ENCODE measurements at regions not wholly inside any gene's neighbourhood (a gene's known extent, or its start where the extent isn't known, plus 50 kb on each side); places are given as distances from the start of the nearest gene placed in this dataset.

DNA sequence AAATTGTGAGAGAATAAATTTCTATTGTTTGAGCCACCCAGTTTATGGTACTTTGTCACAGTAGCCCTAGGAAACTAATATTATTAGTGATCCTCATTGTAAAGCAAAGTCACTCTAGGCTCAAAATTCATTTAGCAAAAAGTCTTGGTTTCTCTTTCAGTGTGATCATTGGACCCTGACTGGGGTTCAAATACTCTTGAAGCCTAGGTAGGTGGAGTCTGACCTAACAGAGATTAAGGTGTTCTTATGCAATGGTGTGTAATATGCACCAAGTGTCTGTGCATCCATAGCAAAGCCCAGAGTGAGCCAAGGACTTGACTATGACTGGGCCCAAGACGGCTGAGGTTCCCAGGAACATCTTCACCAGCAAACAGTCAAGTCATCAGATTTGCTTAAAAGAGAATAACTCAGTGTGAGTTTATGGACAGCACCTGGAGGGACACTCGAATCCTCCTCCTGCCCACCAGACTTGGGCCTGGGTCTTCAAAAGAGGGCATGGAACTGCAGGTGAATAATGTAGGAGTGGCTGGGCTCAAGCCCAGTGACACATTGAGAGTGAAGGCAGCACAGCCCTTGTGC, 51.1 kb upstream of the BCL11A start:
- TF ChIP-seq, protein P1, sequence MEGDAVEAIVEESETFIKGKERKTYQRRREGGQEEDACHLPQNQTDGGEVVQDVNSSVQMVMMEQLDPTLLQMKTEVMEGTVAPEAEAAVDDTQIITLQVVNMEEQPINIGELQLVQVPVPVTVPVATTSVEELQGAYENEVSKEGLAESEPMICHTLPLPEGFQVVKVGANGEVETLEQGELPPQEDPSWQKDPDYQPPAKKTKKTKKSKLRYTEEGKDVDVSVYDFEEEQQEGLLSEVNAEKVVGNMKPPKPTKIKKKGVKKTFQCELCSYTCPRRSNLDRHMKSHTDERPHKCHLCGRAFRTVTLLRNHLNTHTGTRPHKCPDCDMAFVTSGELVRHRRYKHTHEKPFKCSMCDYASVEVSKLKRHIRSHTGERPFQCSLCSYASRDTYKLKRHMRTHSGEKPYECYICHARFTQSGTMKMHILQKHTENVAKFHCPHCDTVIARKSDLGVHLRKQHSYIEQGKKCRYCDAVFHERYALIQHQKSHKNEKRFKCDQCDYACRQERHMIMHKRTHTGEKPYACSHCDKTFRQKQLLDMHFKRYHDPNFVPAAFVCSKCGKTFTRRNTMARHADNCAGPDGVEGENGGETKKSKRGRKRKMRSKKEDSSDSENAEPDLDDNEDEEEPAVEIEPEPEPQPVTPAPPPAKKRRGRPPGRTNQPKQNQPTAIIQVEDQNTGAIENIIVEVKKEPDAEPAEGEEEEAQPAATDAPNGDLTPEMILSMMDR (IDR thresholded peaks at IDR 0.05 in 2 of 3, conservative IDR thresholded peaks at IDR 0.05 in 1 of 3; ENCODE audit: insufficient read depth in 2 of 3, low read depth in 1 of 3, low read length in 3 of 3): no peak
- TF ChIP-seq POLR2A (conservative IDR thresholded peaks at IDR 0.05): no peak
- TF ChIP-seq, protein P2, sequence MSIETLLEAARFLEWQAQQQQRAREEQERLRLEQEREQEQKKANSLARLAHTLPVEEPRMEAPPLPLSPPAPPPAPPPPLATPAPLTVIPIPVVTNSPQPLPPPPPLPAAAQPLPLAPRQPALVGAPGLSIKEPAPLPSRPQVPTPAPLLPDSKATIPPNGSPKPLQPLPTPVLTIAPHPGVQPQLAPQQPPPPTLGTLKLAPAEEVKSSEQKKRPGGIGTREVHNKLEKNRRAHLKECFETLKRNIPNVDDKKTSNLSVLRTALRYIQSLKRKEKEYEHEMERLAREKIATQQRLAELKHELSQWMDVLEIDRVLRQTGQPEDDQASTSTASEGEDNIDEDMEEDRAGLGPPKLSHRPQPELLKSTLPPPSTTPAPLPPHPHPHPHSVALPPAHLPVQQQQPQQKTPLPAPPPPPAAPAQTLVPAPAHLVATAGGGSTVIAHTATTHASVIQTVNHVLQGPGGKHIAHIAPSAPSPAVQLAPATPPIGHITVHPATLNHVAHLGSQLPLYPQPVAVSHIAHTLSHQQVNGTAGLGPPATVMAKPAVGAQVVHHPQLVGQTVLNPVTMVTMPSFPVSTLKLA (conservative IDR thresholded peaks at IDR 0.05): no peak

Data from K562 (cell line).